CD1c-positive myeloid dendritic cell (primary cell): ENCODE measurements at regions not wholly inside any gene's neighbourhood (a gene's known extent, or its start where the extent isn't known, plus 50 kb on each side); places are given as distances from the start of the nearest gene placed in this dataset.

Experiments used
- DNase-seq: peaks from one replicate; pipeline ENCODE4 v3.0.0-alpha.2; 2016; ENCODE audit errors: extremely low spot score

DNA sequence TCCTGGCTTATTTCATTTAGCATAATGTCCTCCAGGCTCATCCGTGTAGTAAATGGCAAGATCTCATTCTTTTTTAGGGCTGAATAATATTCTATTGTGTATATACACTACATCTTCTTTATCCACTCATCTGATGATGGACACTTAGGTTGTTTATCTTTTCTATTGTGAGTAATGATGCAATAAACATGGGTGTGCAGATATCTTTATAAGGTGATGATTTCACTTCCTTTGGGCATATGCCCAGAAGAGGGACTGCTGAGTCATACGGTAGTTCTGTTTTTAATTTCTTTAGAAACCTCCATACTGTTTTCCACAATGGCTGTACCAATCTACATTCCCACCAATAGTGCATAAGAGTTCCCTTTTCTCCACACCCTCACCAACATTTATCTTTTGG, 317.6 kb upstream of the CNKSR2 start:
- peak; percentile 2 for DNase-seq

DNA sequence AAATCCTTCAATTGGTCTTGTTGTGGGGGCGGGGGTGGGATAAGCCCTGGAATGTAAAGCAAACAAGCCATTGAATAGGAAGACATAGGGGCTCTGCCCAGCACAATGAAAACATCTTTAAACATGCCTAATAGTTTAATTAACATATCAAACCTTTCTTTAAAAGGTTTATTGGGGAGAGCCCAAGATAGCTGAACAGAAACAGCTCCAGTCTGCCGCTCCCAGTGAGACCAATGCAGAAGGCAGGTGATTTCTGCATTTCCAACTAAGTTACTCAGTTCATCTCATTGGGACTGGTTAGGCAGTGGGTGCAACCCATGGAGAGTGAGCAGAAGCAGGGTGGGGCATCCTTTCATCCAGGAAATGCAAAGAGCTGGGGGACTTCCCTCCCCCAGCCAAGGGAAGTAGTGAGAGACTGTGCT, 327.2 kb upstream of the CNKSR2 start:
- no peak for DNase-seq

DNA sequence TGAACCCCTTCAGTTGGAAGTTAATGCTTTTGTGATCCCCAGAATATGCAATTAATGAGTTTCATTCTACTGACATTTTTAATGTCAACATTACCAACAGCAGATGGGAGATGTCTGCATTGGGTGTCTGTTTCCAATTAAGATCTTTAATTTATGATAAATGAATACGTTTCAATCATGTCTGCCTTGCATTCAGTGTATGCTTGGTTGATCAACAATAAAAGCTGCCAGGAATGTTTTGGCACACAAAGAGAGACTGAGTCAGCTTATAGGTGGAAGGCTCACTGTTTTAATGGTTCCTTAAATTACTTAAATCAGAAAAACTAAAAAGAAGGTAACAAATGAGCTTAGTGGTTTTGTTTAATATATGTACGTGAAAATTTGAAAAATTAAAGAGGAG, 359.9 kb upstream of the CNKSR2 start:
- DNase-seq, result no peak

DNA sequence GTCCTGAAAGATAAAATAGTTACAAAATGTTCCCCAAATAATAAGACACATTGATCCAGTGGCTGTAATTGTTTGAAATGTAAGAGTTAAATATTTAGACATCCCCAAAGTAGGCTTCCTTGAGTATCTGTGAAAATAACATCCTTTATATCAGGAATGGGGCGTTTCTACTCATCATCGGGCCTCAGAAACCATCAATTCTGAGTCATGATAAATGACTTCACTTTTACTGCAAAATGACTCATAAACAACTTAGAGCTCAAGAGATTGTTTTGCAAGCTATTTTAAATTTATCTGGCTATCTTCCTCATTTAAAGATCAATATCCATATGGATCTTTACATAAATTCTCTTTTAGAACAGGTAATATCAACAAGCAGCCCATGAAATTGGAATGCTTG, 369.4 kb upstream of the CNKSR2 start:
- no peak for DNase-seq

DNA sequence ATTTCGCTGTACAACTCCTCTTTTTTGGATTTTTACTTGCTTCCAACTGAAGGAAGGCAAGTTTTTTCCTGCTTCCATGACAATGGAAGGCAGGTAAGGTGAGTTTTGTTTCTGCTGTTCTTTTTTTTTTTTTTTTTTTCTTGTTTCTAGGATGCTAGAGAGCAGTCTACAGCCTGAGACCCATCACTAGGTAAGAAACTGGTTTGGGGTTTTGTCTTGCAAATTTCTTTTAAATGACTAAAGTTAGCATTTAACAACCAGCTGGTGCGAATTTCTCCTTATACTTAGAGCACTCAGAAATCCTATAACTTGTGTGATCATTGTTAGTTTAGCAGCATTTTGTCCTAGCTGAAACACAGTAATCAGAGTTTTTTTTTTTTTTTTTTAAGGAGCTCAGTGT, 378.4 kb upstream of the CNKSR2 start:
- no peak for DNase-seq

DNA sequence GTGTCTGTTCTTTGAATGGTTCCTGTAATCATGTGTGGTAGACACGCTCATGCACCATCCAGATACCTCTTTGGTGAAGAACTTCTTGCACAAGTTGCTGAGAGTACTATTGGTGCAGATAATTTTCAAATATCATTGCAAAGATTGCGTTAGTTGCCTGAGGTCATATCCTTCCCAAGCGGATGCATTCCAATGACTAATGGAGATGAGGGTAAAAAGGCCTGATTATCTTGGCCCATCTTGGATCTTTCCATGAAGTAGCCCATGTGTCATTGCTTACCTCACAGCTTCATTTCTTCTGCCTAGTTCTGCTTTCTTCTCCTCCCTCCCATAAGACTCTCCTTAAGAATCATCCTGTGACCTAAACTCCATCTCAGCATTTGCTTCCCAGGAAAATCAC, 384.9 kb upstream of the CNKSR2 start:
- no peak for DNase-seq

DNA sequence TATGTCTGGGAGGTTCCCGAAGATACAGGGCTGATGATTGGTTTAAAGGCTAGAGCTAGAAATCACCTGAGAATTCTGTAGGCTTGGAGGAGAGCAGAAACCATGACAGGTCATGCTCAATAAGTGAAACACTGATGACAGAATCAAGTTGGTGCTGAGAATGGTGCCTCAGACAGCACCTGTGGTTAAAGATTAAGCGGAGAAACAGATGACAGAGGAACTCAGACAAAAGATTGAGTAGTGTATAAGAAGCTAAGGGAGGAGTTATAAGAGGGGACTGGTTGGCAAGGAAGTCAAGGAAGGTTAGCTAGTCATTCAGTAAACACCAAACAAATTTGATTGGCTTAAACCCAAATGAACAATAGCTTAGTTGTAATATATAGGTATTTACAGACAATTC, 385.4 kb upstream of the CNKSR2 start:
- no peak for DNase-seq

DNA sequence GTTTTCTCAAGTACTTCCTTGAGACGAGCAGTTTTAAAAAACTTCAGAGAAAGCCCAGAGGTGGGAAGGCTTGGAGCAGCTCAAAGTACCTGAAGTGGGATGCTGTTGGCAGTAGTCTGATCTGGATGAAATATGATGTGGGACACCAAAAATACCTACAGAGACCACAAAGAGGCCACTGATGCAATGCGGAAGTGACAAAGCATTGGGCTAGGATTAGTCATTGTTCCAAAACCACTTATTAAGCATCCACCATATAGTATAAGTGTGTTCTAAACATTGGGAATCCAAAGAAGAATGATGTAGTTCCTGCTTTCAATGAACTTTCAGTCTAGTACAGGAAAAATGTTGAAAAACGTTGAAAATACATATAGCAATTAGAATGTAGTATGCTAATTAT, 386.1 kb upstream of the CNKSR2 start:
- no peak for DNase-seq

DNA sequence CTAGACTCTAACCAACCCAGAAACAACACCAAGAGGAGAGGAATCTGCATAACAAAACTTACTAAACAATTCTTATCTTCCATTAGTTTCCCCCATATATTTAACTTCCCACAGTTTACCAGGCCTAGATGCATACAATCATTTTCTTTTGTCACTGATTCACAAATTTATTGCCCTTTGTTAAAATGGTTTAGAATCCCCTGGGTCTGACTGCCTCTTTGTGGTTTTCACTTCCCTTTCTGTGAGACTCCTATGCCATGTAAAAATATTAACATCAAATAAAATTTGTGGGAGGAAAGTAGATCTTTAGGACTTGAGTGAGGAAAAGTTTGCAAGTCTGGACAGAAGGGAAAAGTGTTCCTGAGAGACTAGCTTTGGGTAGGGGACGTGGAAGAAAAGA, 393.8 kb upstream of the CNKSR2 start:
- DNase-seq, result no peak

DNA sequence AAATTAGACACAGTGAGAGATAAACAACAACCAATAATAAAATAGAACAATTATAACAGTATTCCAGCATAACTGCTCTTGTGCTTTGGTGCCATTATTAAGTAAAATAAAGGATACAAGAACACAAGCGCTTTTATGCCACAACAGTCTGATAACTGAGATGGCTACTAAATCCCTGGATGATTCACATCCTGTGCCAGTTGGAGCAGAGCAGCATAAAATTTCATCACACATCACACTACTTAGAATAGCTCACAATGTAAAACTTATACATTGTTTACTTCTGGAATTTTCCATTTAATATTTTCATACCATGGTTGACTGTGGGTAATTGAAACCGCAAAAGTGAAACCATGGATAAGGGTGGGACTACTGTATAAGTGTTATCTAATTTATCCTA, 399.9 kb upstream of the CNKSR2 start:
- no peak for DNase-seq

DNA sequence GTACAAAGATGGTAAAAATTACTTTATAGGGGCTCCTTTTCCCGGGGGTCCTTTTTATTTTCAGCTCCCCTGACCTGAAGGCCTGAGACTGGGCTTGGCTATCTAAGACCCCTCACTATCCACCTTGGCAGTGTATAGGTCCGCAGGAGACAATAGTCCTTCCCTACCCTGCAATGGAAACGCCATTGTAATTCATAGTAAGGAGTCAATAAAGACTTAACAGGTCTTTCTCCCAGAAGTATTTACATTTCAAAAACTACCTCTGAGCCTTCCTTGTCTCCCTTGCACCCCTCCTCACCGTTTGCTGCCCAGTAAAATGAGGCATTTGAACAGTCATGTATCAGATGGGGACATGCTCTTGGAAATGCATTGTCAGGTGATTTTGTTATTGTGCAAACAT, 401.2 kb upstream of the CNKSR2 start:
- DNase-seq, result no peak

DNA sequence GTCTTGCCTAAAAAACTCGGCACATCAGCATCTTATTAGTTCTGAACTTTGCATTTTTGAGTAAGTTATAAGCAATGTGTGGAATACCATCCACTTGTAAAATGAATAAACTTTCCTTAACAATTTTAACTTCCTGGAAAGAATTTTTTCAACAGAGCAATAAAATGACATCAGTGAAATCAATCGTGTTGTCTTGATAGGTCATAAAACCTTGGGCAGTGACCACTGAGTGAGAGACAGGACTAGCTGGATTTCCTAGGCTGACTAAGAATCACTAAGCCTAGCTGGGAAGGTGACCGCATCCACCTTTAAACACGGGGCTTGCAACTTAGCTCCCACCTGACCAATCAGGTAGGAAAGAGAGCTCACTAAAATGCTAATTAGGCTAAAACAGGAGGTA, 403.0 kb upstream of the CNKSR2 start:
- no peak for DNase-seq

DNA sequence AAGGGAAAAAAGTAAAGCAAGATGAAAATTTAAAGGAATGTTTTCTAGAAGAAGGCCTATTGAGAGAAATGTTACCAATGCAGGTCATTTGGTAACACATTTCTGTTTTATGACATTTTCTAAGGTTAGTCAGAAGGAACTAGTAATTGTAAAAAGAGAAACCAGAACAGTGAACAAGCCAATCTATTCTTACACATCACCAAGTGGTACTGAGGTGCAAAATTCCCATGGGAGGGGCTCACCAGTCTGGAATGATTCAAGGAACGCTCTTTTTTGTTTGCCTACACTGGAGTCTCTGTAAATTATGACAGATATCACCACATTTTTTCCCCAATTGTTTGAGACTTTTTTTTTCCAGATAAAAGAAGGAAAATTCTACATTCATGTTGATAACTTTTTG, 404.7 kb upstream of the CNKSR2 start:
- DNase-seq, result no peak

DNA sequence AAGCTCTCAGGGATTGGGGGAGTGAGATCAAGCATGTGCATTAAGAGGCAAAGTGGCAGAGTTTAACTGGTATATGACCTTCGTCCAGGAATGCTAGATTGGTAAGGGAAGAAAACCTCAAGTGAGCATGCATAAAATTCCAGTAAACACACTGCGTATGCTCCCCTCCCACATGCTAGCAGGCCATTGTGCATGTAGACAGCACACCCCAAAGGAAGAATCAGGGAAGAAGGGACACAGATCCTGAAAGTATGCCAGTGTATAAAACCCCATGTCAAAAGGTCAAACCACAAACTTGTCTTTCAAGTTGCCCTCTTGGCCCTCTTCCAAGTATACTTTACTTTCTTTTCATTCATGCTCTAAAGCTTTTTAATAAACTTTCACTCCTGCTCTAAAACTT, 405.2 kb upstream of the CNKSR2 start:
- DNase-seq, result no peak

DNA sequence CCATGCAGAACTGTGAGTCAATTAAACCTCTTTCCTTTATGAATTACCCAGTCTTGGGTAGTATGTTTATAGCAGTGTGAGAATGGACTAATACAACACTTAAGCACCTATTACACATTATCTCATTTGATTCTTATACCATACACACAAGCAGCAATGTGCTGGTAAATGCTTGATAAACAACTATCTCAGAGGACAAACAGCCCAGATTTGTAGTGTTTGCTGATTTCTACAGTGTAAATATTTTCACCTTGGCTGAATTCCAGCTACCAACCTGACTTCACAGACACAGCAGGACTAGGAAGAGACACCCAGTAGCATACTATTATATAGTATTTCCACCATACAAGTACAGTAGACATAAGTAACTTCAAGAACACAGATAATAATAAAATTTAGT, 406.5 kb upstream of the CNKSR2 start:
- no peak for DNase-seq

DNA sequence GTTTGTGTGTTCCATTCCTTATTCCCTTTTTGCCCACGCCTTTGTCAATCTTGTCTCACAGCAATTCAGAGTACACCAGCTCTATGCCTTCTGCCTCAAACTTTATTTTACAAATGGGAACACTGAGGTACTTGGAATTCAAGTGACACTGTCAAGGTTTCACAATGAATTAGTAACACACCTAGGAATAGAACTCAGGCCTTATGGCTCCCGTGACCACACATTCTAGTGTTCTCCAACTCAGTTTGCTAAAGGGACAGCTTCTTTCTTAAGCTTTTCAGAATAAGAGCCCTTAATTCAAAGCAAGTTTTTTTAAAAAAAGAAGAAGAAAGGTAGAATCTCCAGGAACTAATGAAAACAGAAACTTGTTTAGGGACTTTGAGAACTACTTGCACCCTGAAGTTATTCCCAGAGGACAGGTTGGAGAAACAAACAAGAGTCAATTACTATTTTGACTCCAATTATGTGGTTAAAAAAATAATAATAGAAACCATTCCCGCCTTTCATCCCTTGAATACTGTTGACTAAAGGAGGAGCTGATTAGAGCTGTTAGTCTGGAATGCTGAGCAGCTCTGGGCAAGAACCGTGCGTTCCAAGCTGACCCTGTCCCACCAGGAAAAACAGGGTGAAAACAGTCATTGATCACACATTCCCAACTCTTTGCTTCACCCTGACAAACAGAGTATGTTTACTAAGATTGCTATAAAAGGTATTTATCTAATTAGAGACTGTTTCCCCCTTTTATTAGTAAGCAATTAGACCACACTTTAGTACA, 408.8 kb upstream of the CNKSR2 start:
- DNase-seq, result no peak

DNA sequence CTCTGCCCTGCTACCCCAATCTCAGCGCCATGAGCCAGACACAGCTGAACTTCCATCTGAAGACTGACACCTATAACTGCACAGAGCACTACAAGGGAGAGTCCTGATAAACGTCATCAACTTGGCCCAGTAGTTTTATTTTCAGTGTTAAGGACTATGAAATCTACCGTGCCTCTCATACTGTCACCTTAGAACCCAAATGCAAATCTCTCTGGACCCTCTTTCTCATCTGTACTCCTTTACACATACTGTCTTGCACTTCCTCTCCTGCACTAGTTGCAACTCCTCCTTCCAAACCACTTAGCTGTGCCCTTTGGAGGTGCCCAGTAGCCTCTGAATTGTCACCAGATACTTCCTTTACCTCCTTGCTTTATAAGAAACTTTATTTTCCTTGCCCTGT, 420.2 kb upstream of the CNKSR2 start:
- DNase-seq, result no peak

DNA sequence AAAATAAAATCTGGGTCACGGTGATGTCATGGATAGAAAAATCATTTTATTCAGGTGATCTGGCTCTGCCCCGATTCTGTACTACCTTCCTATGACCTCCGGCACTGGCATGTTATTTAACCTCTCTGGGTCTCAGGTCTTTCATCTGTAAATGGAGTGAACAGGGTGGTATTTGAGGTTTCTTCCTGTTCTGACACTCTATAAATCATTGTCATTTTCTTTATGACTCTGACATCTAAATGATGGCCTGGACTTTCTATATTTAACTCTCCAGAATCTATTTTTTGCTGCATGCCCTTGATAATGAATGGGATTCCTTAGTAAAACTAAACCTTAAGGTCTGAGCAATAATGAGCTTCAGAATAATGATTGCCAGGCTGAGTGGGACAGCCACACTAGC, 422.0 kb upstream of the CNKSR2 start:
- DNase-seq, result no peak

DNA sequence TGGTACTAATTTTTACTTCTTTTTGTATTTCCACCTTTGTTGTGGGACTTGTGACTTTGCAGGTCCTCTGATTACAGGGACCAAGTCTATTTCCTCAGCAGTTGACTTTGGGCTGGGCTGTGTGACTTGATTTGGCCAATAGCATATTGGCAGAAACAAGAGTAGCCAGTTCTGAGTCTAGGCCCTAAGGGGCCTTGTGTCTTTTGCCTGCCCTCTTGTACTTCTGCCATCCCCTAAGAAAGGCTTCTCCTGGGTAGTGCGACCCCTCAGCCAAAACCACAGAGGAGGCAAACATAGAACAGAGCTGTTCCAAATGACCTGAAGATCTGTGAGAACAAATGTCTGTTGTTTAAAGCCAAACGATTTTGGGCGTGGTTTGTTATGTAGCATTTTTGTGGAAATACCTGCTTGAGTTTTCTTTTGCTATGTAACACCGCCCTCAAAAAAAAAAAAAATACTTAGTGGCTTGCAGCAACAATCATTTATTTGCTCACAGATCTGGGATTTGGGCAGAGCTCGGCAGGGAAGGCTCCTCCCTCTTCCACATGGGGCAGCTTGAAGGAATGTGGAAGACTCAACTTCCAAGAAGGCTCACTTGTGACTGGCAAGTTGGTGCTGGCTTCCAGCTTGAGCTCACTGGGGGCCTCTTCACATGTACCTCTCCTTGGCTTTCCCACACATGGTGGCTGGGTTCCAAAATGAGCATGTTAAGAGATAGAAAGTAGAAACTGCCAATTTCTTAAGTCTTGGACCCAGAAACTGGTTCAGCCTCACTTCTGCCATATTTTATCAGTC, 423.0 kb upstream of the CNKSR2 start:
- no peak for DNase-seq

DNA sequence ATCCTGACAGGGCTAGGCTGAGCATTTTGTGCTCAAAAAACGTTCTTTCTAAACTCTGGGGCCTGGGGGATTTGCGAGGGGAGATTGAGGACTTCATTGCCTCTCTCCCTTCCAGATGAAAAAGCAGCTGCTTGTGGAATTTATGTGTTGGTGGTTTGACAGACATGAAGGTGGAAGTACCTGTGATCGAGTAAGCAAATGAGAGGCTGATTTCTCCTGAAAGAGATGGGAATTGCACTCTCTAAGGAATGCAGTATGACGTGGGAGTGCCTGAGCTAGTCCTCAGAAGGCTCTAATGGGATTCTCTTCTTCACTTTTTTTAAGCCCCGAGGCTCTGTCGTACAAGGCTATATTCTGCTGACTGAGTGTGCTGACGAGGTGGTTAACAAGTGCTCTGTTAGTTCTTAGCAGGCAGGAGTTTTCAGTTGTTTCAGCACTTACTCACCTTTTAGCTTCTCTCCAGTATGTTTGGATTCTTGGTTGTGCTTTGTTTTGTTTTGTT, 426.8 kb upstream of the CNKSR2 start:
- DNase-seq, result no peak

DNA sequence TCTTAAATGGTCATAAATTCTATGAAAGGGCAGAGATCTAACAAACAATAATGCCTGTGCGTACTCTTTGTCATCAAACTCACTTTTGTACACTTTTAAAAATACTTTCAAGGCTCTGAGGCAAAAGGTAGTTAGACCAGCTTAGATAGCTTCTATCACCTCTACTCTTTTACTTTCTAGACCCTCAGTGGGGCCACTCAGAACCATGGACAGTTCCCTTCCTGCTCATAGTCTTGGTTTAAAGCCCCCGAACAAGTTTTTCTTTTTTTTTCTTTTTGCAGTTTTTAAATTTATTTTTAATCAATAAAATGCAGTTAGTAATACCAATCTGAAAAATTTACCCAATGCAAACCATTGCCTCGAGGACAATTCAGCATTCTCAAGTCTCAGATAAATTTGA, 460.5 kb upstream of the CNKSR2 start:
- DNase-seq, result no peak

DNA sequence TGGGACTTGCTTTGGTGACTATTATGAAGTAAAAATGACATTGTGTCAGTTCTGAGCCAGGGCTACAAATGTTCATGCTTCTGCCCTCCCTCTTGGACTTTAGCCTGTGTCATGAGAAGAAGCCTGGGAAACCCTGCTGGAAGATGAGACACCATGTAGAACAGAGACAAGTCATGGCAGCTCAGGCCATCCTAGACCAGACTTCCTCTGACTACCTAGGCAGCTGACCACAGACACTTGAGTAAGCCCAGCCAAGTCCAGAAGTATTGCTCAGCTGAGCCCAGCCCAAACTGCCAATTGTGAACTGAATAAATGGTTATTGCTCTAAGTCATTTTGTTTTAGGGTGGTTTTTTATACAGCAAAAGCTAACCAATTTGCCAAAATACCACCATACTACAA, 467.6 kb upstream of the CNKSR2 start:
- DNase-seq, result no peak

DNA sequence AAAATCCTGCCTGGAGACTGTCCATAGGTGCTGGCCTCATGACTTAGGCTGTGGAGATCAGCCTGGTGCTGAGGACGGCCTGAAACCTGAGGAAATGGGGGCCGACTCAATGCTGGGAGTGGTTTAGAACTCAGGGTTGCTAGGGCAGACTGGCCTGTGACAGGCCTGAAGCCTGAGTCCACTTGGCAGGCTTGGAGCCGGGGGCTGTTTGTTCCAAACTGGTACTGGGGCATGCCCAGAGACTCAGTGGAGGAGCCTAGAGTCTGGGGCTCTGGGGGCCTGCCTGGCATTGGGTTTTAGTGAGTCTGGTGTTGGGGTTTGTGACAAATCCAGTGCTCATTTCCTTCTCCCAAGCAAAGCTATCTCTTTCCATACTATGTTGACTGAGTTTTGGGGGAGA, 489.7 kb upstream of the CNKSR2 start:
- no peak for DNase-seq
